Upper lobe of right lung (tissue), 1 donor: ENCODE measurements at regions not wholly inside any gene's neighbourhood (a gene's known extent, or its start where the extent isn't known, plus 50 kb on each side); places are given as distances from the start of the nearest gene placed in this dataset.

Source experiments
- ATAC-seq: fragments of 200-7000 bp; cut with Tn5 transposase; one replicate; pipeline ENCODE4 v1.9.1; 2020; ENCODE audit warnings: mild to moderate bottlenecking, moderate library complexity
- DNase-seq: peaks from one replicate; pipeline ENCODE4 v3.0.0-alpha.2; 2020
- H3K27ac ChIP-seq: fragments of 200-600 bp; one replicate; pipeline ENCODE4 v1.8.0; 2022
- H3K27me3 ChIP-seq: fragments of 200-600 bp; one replicate; pipeline ENCODE4 v1.8.0; 2022; ENCODE audit warnings: mild to moderate bottlenecking
- H3K36me3 ChIP-seq: fragments of 200-600 bp; one replicate; pipeline ENCODE4 v1.8.0; 2022
- H3K4me1 ChIP-seq: fragments of 200-600 bp; one replicate; pipeline ENCODE4 v1.8.0; 2022
- H3K4me3 ChIP-seq: fragments of 200-600 bp; one replicate; pipeline ENCODE4 v1.8.0; 2022; ENCODE audit warnings: mild to moderate bottlenecking
- H3K9me3 ChIP-seq: fragments of 200-600 bp; one replicate; pipeline ENCODE4 v1.8.0; 2022
- CTCF ChIP-seq: fragments of 200-600 bp; IDR thresholded peaks from one replicate; pipeline ENCODE4 v1.8.0; 2022; ENCODE audit warnings: antibody characterized with exemption
- intact Hi-C: fragments of 100-400 bp; cut with DNase I; formaldehyde crosslinking; loops from one replicate; pipeline ENCODE4 v1.11.0; 2022
- donor health status: DM: no; HTN: yes; CAD: no; lungs with severe emphysema.

DNA sequence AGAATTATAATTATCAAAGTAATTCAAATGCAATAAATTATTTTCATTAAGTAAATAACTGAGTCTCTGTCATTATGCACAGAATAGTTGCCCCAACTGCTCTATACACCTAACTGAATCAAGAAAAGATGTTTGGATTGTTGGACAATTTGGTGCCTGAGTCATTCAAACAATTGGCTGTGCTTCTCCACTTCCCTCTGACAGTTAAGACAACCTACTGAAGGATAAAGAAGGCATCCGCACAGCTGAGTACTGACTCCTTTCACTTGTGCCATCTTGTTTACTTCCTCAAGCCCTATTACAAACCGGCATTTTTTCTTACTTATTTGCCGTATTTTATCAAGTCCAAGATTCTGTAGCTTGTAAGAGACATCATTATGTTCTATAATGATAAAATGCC is 110.6 kb upstream of the C1QTNF7 start:
- Histone ChIP-seq H3K36me3 (no peaks in the 10 kb centered on the region), H3K9me3 (no peaks in the 10 kb centered on the region), H3K4me1 (no peaks in the 10 kb centered on the region), H3K27ac (no peak overlapping the region), H3K4me3 (no peak overlapping the region), H3K27me3 (no peaks in the 10 kb centered on the region)
- TF ChIP-seq CTCF, result no peak
- no peak for DNase-seq
- ATAC-seq, result no peak
- intact Hi-C loops, result no loop called here

- Histone ChIP-seq H3K4me3 (no peak overlapping the region), H3K36me3 (no peaks in the 10 kb centered on the region), H3K4me1 (no peaks in the 10 kb centered on the region), H3K9me3 (no peaks in the 10 kb centered on the region), H3K27ac (no peak overlapping the region), H3K27me3 (no peaks in the 10 kb centered on the region)
- intact Hi-C loops, result no loop called here
- DNase-seq (no peak), ATAC-seq (no peak)
- no peak for TF ChIP-seq CTCF
Observed at GRCh38 chr4:15318621-15319348, 109.0 kb upstream of the C1QTNF7 start.

GRCh38 chr4:15320121-15320678 is 107.6 kb upstream of the C1QTNF7 start:
- intact Hi-C loops, result no loop called here
- TF ChIP-seq CTCF, result no peak

GRCh38 chr4:15322006-15322405 is 105.8 kb upstream of the C1QTNF7 start:
- Histone ChIP-seq H3K9me3 (no peaks in the 10 kb centered on the region), H3K27ac (no peak overlapping the region), H3K4me1 (no peaks in the 10 kb centered on the region), H3K4me3 (no peak overlapping the region), H3K36me3 (no peaks in the 10 kb centered on the region), H3K27me3 (no peaks in the 10 kb centered on the region)
- no peak for ATAC-seq
- DNase-seq, result no peak
- intact Hi-C loops, result no loop called here
- no peak for TF ChIP-seq CTCF

More at GRCh38 chr4:15320121-15320678, 107.6 kb upstream of the C1QTNF7 start:
- H3K36me3 ChIP-seq, result no peaks in the 10 kb centered on the region
- no peaks in the 10 kb centered on the region for H3K27me3 ChIP-seq
- no peak overlapping the region for H3K27ac ChIP-seq
- no peak overlapping the region for H3K4me3 ChIP-seq
- DNase-seq, result no peak
- H3K9me3 ChIP-seq, result no peaks in the 10 kb centered on the region
- no peak for ATAC-seq
- no peaks in the 10 kb centered on the region for H3K4me1 ChIP-seq

- intact Hi-C loops, result no loop called here
- Histone ChIP-seq H3K4me1 (no peaks in the 10 kb centered on the region), H3K27ac (no peak overlapping the region), H3K36me3 (no peaks in the 10 kb centered on the region), H3K4me3 (no peak overlapping the region), H3K27me3 (no peaks in the 10 kb centered on the region), H3K9me3 (no peaks in the 10 kb centered on the region)
- TF ChIP-seq CTCF, result no peak
- DNase-seq (no peak), ATAC-seq (no peak)
Observed at GRCh38 chr4:15325987-15326386, 101.8 kb upstream of the C1QTNF7 start.
